Endothelial cell of umbilical vein (primary cell): ENCODE measurements at regions not wholly inside any gene's neighbourhood (a gene's known extent, or its start where the extent isn't known, plus 50 kb on each side); places are given as distances from the start of the nearest gene placed in this dataset.

Experiments used
- BruUV-seq: library from RNA; stranded (reverse); fragments of 400-500 nt; replicated peaks from 2 replicates; lab custom pipeline; 2021; lab: Mats Ljungman, UMichigan
- CTCF ChIA-PET: fragments of 300-600, 350-600 bp; sonication (Branson Sonifier 250); formaldehyde crosslinking; loops from one replicate; lab custom pipeline; 2021; ENCODE audit warnings: antibody characterized with exemption, inconsistent platforms; lab: Charles Lee
- POLR2A ChIA-PET: fragments of 300-600, 350-600 bp; sonication (Branson Sonifier 250); formaldehyde crosslinking; loops from one replicate; lab custom pipeline; 2021; ENCODE audit warnings: antibody characterized with exemption, inconsistent platforms; lab: Charles Lee
- DNase-seq: peaks from one replicate; pipeline ENCODE4 v3.0.0-alpha.2; 2011; ENCODE audit warnings: low read depth, low spot score
- FAIRE-seq: peaks from 2 replicates; lab custom pipeline; 2011; peaks lifted over from hg19 to GRCh38; lab: Jason Lieb, UNC
- H2AFZ ChIP-seq: 2 replicates; pipeline ENCODE4 v1.6.0; 2012; ENCODE audit warnings: low read depth, low read length, control low read depth, inconsistent platforms
- H3K27ac ChIP-seq: 2 replicates; pipeline ENCODE4 v1.5.1; 2011; ENCODE audit warnings: low read depth, mild to moderate bottlenecking, control low read depth, low read length, moderate library complexity; ENCODE audit not compliant: insufficient read depth
- H3K27me3 ChIP-seq, 2 experiments: 2 replicates each; pipeline versions ENCODE4 v1.6.0 to v1.6.1; 2011; ENCODE audit warnings: low read length in 2 of 2, mixed read lengths in 1 of 2; ENCODE audit not compliant: control insufficient read depth in 2 of 2, insufficient read depth in 2 of 2
- H3K36me3 ChIP-seq, 2 experiments: 2 replicates in 1 of 2; 3 replicates in 1 of 2; pipeline ENCODE4 v1.5.1; 2011; ENCODE audit warnings: low read length in 2 of 2, mild to moderate bottlenecking in 1 of 2, moderate library complexity in 1 of 2; ENCODE audit not compliant: control insufficient read depth in 2 of 2, insufficient read depth in 2 of 2; ENCODE audit errors: extremely low read depth in 1 of 2
- H3K4me1 ChIP-seq: 3 replicates; pipeline ENCODE4 v1.5.1; 2011; ENCODE audit warnings: mild to moderate bottlenecking, low read length; ENCODE audit not compliant: control insufficient read depth, insufficient read depth; ENCODE audit errors: extremely low read depth
- H3K4me2 ChIP-seq: 2 replicates; pipeline ENCODE4 v1.6.1; 2011; ENCODE audit warnings: low read length, control low read depth, mixed read lengths; ENCODE audit not compliant: insufficient read depth
- H3K4me3 ChIP-seq, 3 experiments: fragments of 200-600 bp in 1 of 3; sonication (generic), shearing (Covaris generic) in 1 of 3; replicated peaks in 1 of 3; 2 replicates each; pipeline ENCODE4 v1.5.1; 2011 to 2016; ENCODE audit warnings: control low read depth in 3 of 3, low read length in 3 of 3, mild to moderate bottlenecking in 2 of 3, inconsistent platforms in 1 of 3, low read depth in 1 of 3, moderate library complexity in 1 of 3; ENCODE audit not compliant: insufficient read depth in 1 of 3
- H3K79me2 ChIP-seq: 2 replicates; pipeline ENCODE4 v1.6.0; 2012; ENCODE audit warnings: low read length, inconsistent platforms; ENCODE audit not compliant: control insufficient read depth, insufficient read depth
- H3K9ac ChIP-seq: replicated peaks from 2 replicates; pipeline ENCODE3; 2011; ENCODE audit warnings: low read length, control low read depth; ENCODE audit not compliant: insufficient read depth; ENCODE audit errors: extremely low read depth
- H3K9me1 ChIP-seq: replicated peaks from 3 replicates; pipeline ENCODE4 v1.6.0; 2011; ENCODE audit warnings: mild to moderate bottlenecking, low read length; ENCODE audit not compliant: control insufficient read depth, insufficient read depth; ENCODE audit errors: extremely low read depth
- H3K9me3 ChIP-seq: replicated peaks from 2 replicates; pipeline ENCODE4 v1.5.1; 2012; ENCODE audit warnings: low read length, inconsistent platforms; ENCODE audit not compliant: control insufficient read depth, insufficient read depth
- H4K20me1 ChIP-seq: replicated peaks from 2 replicates; pipeline ENCODE3; 2011; ENCODE audit warnings: mild to moderate bottlenecking, low read length; ENCODE audit not compliant: control insufficient read depth, insufficient read depth; ENCODE audit errors: extremely low read depth
- EZH2 ChIP-seq: IDR thresholded peaks from 2 replicates; pipeline ENCODE4 v1.6.1; 2012; ENCODE audit warnings: borderline replicate concordance, low read depth, mild to moderate bottlenecking, moderate library complexity, low read length, inconsistent platforms; ENCODE audit not compliant: severe bottlenecking
- FOS ChIP-seq: IDR thresholded peaks from 2 replicates; pipeline ENCODE4 v1.6.1; 2011; ENCODE audit warnings: mild to moderate bottlenecking, low read length, moderate library complexity, borderline replicate concordance; ENCODE audit not compliant: insufficient read depth
- GATA2 ChIP-seq: IDR thresholded peaks from 2 replicates; pipeline ENCODE4 v1.7.0; 2011; ENCODE audit warnings: low read depth, mild to moderate bottlenecking, moderate library complexity, mixed read lengths, low read length; ENCODE audit not compliant: insufficient read length, insufficient read depth
- JUN ChIP-seq: IDR thresholded peaks from 2 replicates; pipeline ENCODE4 v1.6.1; 2011; ENCODE audit warnings: borderline replicate concordance, low read depth; ENCODE audit not compliant: insufficient read length, insufficient read depth
- MYC ChIP-seq: IDR thresholded peaks from one replicate; pipeline ENCODE4 v1.6.1; 2011; ENCODE audit warnings: mild to moderate bottlenecking, low read depth, low read length
- POLR2A ChIP-seq: IDR thresholded peaks from 2 replicates; pipeline ENCODE4 v1.6.1; 2012; ENCODE audit warnings: low read depth, mild to moderate bottlenecking, control low read depth, low read length
- POLR2AphosphoS5 ChIP-seq: IDR thresholded peaks from 2 replicates; pipeline ENCODE4 v1.6.1; 2012; ENCODE audit warnings: low read depth, mild to moderate bottlenecking, control low read depth, low read length, moderate library complexity; ENCODE audit not compliant: insufficient read depth
- dilution Hi-C: fragments of 300-500 bp; cut with MboI; formaldehyde crosslinking; loops from one replicate; pipeline ENCODE4 v1.15.0; 2019; ENCODE audit warnings: low sequenced_read_pairs; ENCODE audit not compliant: extremely low pct_ligation_motif_present
- intact Hi-C: fragments of 100-400 bp; cut with micrococcal nuclease; formaldehyde crosslinking; loops from one replicate; pipeline ENCODE4 v1.10.0; 2022
- TF ChIP-seq, protein P1 (sequence below): IDR thresholded peaks from 2 replicates; pipeline ENCODE4 v1.6.1; 2011; ENCODE audit not compliant: insufficient read depth, insufficient read length
- TF ChIP-seq, protein P2 (sequence below), 2 donors: IDR thresholded peaks; 1 replicate in 1 of 2; 2 replicates in 1 of 2; pipeline ENCODE4 v1.5.1; 2011; ENCODE audit warnings: low read length in 2 of 2, mild to moderate bottlenecking in 2 of 2, moderate library complexity in 2 of 2, control low read depth in 1 of 2, inconsistent platforms in 1 of 2, low read depth in 1 of 2; ENCODE audit not compliant: insufficient read depth in 1 of 2; ENCODE audit errors: extremely low read depth in 1 of 2

DNA sequence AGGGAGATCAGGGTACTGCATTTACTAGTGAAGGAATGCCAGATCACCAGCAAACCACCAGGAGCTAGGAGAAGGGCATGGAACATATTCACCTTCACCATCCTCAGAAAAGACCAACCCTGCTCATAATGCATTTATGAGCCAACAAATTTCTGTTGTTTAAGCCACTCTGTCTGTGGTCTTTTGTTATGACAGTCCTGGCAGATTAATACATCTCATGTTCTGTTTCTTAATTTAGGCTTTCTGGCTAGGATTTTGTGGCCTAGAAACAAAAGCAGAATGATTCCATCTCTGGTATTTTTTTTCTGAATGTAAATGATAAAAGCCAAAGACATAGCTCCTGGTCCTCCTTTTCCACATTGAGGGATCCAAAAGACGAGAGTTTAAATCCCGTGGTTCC is 797.9 kb downstream of the TYW1 start:
- Histone ChIP-seq H3K9me1 (no peaks in the 10 kb centered on the region), H3K27me3 (no peaks in the 10 kb centered on the region), H2AFZ (no peak overlapping the region), H3K4me2 (no peak overlapping the region), H3K4me3 (no peak overlapping the region), H3K9me3 (peaks cover 2% of the 10 kb centered on the region), H3K9ac (no peak overlapping the region), H3K36me3 (no peaks in the 10 kb centered on the region), H3K27ac (no peak overlapping the region), H3K4me1 (no peaks in the 10 kb centered on the region), H4K20me1 (no peaks in the 10 kb centered on the region), H3K79me2 (no peaks in the 10 kb centered on the region)
- POLR2A ChIA-PET, result no interaction called here
- no peak for FAIRE-seq
- dilution Hi-C loops (no loop called here), intact Hi-C loops (no loop called here)
- no peak for DNase-seq
- no TSS peak for BruUV-seq
- TF ChIP-seq POLR2AphosphoS5, result no peak
- TF ChIP-seq, protein P1, sequence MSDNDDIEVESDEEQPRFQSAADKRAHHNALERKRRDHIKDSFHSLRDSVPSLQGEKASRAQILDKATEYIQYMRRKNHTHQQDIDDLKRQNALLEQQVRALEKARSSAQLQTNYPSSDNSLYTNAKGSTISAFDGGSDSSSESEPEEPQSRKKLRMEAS, result no peak
- TF ChIP-seq GATA2, result no peak
- no peak for TF ChIP-seq MYC
- CTCF ChIA-PET, result no interaction called here

GRCh38 chr7:67803789-67804188 is 807.2 kb downstream of the TYW1 start:
- CTCF ChIA-PET, result no interaction called here
- Histone ChIP-seq H3K9me3 (peaks cover 6% of the 10 kb centered on the region), H3K36me3 (no peaks in the 10 kb centered on the region), H4K20me1 (no peaks in the 10 kb centered on the region), H2AFZ (no peak overlapping the region), H3K9ac (no peak overlapping the region), H3K27me3 (no peaks in the 10 kb centered on the region), H3K4me2 (no peak overlapping the region), H3K4me3 (no peak overlapping the region), H3K4me1 (no peaks in the 10 kb centered on the region), H3K27ac (no peak overlapping the region), H3K79me2 (no peaks in the 10 kb centered on the region), H3K9me1 (no peaks in the 10 kb centered on the region)
- TF ChIP-seq, protein P2, sequence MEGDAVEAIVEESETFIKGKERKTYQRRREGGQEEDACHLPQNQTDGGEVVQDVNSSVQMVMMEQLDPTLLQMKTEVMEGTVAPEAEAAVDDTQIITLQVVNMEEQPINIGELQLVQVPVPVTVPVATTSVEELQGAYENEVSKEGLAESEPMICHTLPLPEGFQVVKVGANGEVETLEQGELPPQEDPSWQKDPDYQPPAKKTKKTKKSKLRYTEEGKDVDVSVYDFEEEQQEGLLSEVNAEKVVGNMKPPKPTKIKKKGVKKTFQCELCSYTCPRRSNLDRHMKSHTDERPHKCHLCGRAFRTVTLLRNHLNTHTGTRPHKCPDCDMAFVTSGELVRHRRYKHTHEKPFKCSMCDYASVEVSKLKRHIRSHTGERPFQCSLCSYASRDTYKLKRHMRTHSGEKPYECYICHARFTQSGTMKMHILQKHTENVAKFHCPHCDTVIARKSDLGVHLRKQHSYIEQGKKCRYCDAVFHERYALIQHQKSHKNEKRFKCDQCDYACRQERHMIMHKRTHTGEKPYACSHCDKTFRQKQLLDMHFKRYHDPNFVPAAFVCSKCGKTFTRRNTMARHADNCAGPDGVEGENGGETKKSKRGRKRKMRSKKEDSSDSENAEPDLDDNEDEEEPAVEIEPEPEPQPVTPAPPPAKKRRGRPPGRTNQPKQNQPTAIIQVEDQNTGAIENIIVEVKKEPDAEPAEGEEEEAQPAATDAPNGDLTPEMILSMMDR (IDR thresholded peaks at IDR 0.05; ENCODE audit: extremely low read depth in 1 of 2, insufficient read depth in 1 of 2, low read depth in 1 of 2, low read length in 2 of 2), result no peak
- TF ChIP-seq POLR2A (no peak), FOS (no peak), EZH2 (no peak), POLR2AphosphoS5 (no peak), MYC (no peak), JUN (no peak), GATA2 (no peak)
- TF ChIP-seq, protein P1, result no peak
- DNase-seq (no peak), FAIRE-seq (no peak)
- POLR2A ChIA-PET, result no interaction called here
- BruUV-seq, result no TSS peak
- intact Hi-C loops (no loop called here), dilution Hi-C loops (no loop called here)
